GM18520 (cell line): ENCODE measurements at regions not wholly inside any gene's neighbourhood (a gene's known extent, or its start where the extent isn't known, plus 50 kb on each side); places are given as distances from the start of the nearest gene placed in this dataset.

Source experiments
- ATAC-seq: cut with Tn5 transposase; IDR thresholded peaks from one replicate; pipeline ENCODE4 v1.9.1; 2021; ENCODE audit not compliant: unreplicated experiment

DNA sequence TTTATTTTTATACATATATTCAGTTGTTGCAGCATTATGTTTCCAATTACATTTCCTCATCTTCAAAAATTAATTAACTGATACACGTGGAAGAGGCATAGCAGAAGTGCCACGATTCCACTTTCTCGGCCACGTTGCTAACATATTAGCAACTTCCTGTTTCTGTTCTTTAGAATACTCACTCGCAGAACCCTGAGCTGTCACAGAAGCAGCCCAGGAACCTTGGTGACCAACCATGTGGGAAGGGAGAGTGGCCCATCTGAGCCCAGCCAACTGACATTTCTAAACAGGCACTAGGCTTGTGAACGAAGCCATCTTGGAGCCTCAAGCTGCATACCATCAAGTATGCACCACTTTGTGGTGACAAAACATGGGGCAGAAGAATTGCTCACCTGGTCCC is 350.1 kb downstream of the CBLN2 start:
- ATAC-seq, result no peak

DNA sequence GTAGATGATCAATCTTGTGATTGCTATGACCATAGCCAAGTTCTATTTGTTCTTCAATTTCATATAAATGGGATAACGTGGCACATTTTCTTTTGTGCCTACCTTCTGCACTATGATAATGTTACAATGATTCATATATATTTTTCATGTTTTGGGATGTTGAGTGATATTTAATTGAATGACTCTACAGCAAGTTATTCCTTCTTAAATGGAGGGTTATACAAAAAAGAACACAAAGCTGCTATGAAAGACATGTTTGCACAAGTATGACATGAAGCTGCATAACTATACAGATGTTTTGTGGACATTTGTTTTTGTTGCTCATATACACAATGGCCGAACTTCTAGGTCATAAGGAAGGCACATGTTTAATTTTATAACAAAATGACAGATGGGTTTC is 356.2 kb downstream of the CBLN2 start:
- ATAC-seq, result no peak

DNA sequence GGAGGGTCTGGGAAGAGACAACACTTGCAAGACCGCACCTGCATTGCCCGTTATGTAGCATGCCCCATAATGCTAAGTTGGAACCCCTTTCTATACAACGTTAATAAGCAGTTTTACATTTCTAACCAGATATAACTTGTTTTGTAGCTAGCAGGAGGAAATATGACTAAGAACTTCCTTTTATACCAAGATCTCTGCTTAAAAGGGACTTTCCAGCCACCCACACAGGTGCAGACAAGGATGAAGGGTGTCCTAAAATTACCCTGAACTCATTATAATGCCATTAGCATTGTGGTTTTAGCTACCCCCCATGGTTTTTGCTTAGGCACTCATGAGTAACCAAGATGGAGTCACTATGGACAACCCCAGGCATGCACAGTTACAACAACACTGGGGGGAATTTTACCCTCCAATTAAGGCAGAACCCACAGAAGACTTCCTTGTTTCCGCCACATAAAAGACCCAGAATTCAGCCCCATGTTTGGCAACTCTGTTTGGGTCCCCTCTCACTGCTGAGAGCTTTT is 362.8 kb downstream of the CBLN2 start:
- ATAC-seq, result peak; percentile 93

DNA sequence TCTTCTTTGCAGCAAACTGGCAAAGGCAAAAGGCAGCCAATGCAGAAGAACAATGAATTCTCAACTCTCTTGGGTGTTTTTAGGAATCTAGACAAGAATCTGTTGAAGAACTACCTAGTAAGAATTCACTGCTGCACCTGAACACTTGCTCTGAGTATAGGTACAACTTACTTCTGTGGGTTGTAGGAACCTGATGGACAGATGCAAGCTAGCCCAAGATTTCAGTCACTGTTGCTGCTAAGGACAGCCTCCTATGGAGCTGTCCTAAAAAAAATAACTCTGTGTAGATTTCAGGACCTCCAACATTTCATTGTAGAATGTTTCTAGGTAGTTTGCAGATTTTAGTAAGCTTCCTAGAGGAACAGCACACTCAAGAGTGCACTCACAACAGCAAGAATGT is 363.5 kb downstream of the CBLN2 start:
- no peak for ATAC-seq

DNA sequence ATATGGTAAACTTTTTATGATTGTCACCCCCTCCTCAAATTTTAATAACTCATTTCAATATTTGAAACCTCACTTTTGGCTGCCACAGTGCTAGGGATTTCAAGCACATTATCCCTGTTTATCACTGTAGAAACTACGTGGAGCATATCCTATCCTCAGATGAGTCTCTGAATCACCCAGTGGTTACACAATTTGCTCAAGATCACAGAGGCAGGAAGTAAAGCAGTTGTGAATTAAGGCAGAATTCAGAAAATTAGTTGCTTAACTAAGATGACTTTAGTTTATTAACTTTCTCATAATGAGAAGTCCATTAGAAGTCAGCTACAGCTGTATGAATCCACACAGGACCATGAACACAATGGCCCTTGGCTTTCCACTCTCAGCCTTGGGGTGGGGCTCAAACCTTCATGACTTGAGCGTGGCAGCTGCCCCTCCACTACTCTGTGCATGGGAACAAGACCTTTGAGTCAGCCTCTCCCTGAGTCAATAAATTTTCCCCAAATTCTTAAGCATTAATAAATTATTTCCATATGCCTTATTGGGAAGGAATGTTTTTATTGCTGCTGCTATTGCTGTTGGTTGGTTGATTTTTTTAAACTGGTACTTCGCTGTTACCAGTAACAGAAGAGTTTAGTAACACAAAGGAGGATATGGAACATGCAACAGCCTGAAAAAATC is 369.0 kb downstream of the CBLN2 start:
- ATAC-seq, result no peak

DNA sequence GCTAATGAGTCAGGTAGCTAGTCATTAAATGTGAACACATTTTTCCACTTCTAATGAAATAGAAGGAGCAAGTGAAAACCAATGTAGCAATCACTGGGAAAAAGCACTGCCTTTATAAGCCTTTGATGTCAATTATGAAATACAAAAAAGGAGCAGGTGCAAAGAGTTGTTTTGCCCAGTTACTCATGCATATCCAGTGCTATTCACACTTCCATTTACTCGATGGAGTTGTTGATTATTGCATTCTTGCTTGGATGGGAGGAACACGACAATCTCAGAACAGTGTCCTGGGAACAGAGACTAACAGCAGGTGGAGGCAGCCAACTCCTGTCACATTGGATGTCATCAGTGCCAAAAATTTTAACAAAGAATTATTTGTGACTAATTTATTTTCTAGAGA is 372.5 kb downstream of the CBLN2 start:
- ATAC-seq, result no peak

DNA sequence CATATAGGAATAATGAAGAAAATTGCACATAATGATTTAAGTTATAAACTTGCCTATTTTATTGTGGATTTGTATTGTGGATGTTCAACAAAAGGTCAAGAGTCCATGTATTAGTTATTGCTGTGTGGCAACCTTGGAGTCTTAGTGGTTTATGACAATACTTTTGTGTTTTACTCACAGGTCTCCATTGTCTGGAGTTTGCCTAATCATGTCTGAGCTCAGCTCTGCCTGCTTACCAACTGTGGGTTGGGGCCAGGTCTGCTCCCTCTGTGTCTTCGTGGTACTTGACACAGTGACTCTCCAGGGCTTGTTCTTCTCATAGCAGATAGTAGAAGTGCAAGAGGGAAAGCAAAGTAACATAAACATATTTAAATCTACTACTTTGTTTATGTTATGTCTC is 382.5 kb downstream of the CBLN2 start:
- no peak for ATAC-seq

DNA sequence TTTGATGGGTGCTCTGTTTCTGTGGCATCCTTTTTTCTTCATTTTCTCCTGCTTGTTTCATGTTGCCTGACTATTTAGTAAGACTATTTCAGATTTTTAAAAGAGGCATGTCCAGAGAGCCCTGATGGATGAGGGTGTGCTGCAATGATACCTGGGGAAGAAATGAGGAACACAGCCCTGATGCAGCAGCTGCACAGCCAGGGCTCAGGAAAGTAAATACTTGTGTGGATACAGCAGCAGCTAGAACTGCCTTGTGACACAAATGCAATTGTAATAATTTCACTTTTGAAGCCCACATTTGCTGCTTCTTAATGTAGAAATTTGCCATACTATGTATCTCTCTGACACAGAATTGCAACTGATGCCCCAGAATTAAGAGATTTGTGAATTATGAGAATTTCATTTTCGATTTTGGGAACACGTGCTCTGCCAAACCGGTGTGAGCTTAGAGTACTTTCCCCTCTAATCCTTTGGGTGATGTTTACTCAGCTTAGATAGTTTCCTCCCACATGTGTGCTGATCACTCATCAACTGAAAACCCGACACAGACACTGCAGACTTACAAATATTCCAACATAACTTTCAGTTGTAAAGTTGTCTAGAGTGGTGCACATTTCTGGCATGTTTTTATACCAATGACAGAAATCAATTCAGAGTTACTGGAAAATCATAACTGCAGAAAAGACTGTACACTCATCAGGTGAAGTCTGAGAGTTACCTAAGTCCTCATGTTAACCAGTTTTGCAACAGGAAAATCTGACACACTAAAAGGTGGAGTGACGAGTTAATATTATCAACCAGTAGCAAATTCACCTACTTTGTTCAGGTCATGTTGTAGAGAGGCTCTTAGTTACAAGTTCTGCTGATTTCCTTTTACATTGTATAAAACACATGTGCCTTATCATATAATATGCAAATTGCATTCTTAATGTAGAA is 383.4 kb downstream of the CBLN2 start:
- ATAC-seq, result peak; percentile 67

DNA sequence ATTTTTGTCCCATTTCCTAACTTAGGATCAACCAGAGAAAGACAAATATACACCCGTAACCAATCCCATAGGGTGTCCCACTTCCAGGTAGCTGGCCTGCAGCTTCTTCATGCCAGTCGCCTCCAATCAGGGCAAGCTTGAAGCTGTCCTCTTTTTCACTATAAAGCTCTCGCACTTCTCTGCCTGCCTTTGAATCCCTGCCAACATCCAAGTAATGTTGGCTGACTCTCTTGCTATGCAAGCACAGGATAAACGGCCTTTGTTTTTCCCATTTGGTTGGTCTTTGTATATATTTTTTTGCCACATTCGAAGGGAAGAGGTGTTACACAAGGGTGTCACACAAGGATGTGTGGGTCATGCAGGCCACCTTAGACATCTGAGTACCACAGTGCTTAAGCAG is 388.8 kb downstream of the CBLN2 start:
- no peak for ATAC-seq

DNA sequence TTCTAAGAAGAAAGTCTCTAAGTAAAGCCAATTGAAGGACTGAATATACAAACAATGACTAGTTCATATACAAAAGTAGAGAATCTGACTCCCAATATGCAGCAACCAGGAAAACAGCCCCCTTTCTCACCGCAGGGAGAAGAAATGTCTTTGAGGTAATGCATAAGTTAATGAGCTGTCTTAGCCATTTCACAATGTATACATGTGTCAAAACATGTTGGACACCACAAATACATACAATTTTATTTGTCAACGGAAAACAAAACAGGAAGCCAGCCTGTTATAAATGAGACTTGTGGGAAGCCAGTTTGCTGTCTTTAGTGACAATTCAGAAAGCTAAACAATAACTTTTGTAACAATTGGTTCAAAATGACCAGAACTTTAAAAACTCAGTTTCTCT is 389.2 kb downstream of the CBLN2 start:
- ATAC-seq, result no peak

DNA sequence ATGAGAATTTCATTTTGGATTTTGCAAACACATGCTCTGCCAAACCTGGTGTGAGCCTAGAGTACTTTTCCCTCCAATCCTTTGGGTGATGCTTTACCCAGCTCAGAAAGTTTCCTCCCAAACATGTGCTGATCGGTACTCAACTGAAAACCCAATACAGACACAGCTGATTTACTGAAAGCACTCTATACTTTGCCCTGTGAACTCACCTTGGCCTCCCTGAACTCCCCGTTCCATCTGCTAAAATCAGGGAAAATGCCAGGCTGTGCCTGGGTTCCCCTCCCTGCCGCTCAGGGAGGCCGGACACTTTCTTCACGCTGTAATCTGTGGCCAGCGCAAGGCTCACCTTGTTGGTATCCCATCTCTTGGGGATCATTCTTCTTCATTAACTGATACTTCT is 391.2 kb downstream of the CBLN2 start:
- no peak for ATAC-seq

DNA sequence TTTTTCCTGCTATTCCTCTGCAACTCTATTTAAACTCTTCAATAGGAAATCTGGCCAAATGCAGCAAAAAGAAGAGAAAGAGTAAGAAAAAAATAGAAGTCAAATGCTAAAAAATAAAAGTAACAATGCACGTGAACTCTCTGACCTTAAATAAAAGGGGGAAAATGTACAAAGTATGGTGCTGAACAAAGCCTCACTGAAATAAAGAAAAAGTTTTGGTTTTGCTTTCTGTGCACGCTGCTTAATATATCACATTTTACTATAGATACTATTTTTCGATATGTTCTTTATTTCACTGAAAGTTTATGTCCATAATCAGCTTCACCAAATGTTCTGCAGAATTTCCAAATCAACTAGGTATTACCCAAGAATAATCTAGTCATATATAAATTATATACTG is 396.3 kb downstream of the CBLN2 start:
- ATAC-seq, result no peak

DNA sequence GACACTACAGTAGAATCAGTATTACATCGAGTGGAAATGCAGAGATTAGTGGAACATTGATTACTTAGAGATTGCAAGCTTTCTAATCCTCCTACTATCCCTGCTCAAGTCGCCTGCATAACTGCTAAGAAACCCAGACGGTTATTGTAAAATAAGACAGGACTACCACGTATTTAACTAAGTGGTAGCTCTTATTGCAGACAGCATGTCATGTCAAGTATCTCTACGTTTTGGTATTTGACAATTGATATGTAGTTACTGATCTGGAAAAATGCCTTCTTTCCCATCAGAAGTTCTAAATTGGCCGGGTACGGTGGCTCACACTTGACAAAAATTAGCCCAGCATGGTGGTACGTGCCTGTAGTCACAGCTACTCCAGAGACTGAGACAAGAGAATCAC is 404.1 kb downstream of the CBLN2 start:
- ATAC-seq, result no peak

DNA sequence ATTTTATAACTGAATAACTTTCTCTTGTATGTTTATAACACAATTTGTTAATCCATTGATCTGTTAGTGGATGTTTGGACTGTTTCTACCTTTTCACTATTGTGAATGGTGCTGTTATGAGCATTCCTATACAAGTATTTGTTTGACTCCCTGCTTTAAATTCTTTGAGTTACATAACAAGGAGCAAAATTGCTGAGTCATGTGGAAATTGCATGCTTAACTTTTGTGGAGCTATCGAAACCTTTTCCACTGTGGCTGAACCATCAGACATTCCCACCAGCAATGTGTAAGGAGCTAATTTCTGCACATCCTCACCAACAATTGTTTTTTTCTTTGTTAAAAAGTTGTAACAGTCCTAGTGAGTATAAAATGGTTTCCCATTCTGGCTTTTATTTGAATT is 415.5 kb downstream of the CBLN2 start:
- no peak for ATAC-seq

DNA sequence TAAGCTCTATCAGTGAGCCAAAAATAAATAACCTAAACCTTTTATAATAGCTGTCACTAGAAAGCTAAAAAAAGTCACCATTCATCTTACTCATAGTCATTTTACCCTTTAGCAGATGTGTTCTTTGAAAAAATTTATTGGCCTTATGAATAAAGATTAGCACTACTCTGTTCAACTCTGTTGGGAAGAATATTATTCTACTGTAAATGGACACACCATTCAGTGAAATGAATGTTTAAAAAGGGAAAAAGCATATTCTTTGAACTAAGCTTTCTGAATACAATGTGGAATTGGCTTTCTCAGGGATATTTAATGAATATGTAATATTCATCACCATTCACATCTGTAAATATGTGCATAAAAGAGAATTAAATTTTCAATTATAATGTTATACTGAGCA is 422.0 kb downstream of the CBLN2 start:
- ATAC-seq, result no peak

DNA sequence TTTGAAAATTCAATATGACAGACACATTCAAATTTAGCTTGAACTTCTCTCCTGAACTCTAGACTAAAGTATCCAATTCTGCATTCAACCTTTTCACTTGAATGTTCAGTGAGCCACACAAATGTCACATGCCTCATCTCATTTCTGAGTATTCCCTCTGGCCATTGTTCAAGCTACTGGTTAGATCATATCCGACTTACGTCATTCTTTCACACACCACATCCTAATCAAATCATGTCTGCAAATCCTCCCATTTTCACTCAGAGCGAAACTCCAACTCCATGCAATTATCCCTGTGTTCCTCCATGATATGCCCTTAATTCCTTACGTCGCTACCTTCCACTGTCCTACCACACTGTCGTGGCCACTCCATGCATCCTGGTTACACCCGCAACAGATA is 425.1 kb downstream of the CBLN2 start:
- no peak for ATAC-seq

DNA sequence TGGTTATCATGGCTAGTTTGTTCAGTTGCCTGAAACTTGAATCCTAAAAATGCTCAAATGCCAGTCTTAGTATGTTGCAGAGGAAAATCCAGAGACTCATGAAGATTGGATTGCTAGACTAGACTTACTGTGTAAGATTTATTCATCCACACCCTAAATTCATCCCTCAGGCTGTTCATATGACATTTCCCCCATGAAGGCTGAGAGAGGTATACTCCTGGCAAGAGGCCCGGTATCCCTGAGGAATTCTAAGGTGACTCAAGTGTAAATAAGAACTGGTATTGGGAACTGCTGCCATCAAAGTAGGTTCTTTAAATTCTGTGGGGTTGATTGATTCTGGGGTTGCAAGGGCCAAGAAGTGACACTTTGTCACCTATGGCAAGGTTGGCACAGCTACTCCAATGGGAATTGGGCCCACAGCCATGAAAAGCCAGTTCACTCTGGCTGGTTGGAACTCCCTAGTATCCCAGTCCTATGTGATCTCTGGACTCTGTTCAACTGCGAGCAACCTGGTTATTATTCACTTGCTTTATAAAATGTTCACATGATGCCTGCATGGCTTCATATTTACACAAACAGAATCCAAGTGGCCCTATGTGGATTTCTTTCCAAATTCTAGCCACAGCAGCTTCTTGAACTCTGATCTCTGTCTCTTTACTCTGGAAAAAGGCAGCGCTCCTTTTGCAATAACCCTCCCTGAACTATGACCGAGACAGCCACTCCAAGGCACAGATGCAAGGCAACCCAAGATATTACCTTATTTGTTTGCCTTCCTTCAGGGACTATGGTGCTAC is 429.1 kb downstream of the CBLN2 start:
- ATAC-seq, result no peak

DNA sequence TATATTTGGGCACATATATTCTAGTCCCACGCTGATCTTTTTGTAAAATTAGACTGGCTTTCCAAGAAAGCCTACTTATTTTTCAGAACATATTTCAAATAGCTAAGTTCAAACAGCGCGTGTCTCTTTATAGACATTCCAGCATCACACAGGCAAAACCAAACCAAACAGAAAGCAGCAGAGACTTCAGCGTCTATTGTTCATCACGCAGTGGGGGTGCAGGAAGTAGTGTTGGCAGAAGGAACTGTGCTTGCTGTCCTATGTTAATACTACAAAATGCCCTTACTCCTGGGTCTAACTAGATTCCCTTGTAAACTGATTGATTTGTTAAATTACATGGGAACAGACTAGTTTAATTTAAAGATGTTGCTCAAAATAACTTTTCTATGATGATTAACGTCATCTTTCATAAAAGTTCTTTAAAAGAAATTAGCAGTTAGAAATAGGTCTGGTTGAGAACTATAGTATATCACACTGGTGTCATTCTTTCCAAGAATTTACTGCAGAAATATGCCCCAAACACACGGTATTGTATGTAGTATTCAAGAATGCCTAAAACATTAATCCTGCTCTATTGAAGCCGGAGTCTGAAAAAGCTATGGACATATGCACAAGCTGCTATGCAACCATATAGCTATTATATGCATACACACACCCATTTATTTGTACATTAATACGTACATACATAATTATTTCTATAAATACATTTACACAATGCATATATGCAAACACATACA is 436.3 kb downstream of the CBLN2 start:
- no peak for ATAC-seq

DNA sequence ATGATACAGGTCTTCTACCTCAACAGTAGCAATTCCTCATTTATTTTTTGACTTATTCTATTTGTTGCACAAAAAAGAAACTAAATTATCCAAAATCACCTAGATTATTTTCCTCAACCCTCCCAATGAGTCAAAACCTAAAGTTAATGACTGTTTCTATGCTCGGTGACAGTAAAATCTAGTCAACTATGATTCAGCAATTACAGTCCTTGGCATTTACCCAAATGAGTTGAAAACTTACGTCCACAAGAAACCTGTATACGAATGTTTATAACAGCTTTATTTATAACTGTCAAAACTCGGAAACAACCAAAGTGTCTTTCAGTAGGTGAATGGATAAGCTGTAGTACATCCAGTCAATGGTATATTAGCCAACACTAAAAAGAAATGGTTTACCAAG is 439.3 kb downstream of the CBLN2 start:
- no peak for ATAC-seq

DNA sequence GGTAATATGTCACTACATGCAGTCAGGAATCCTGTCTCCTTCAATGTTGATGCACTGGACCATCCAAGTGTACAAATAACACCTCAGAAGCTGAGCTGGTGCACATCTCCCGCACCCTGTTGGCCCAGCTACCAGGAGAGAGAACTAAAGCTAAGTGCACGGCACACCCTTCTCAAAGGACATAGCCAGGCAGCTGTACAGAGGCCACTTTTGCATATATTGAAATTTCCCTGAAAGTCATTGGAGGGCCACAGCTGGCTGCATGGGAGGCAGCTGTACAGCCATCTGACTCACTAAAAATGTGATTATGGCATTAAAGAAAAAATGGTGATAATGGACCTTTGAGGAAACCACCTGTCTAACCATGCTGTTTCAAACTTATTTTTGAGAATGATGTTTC is 441.7 kb downstream of the CBLN2 start:
- ATAC-seq, result no peak
